ENCODE measurements at regions not wholly inside any gene's neighbourhood (a gene's known extent, or its start where the extent isn't known, plus 50 kb on each side); places are given as distances from the start of the nearest gene placed in this dataset.

DNA sequence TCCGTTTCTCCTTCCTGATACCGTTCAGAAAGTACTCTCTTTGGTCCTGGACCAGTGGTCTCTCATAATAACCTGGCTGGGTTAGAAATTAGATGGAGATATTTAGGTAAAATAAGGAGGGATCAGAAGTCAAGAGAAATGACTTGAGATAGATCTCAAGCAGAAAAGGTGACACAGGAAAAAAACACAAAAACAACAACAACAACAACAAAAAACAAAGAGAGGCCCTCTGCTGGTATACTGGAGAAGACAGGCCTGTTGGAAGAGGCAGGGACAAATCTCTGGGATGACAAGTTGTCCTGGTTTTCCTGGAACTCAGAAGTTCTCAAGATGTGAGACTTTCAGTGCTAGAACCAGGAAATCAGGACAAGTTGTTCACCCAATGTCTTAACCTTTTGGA is 430.5 kb downstream of the SHISA9 start:
- TF ChIP-seq, protein P1, sequence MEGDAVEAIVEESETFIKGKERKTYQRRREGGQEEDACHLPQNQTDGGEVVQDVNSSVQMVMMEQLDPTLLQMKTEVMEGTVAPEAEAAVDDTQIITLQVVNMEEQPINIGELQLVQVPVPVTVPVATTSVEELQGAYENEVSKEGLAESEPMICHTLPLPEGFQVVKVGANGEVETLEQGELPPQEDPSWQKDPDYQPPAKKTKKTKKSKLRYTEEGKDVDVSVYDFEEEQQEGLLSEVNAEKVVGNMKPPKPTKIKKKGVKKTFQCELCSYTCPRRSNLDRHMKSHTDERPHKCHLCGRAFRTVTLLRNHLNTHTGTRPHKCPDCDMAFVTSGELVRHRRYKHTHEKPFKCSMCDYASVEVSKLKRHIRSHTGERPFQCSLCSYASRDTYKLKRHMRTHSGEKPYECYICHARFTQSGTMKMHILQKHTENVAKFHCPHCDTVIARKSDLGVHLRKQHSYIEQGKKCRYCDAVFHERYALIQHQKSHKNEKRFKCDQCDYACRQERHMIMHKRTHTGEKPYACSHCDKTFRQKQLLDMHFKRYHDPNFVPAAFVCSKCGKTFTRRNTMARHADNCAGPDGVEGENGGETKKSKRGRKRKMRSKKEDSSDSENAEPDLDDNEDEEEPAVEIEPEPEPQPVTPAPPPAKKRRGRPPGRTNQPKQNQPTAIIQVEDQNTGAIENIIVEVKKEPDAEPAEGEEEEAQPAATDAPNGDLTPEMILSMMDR (IDR thresholded peaks at IDR 0.05; ENCODE audit: low read depth, low read length): no peak
- no peak for TF ChIP-seq EZH2phosphoT487 (IDR thresholded peaks at IDR 0.05; ENCODE audit: low read depth)

Measured in OCI-LY3 (cell line).